ENCODE measurements at regions not wholly inside any gene's neighbourhood (a gene's known extent, or its start where the extent isn't known, plus 50 kb on each side); places are given as distances from the start of the nearest gene placed in this dataset.

DNA sequence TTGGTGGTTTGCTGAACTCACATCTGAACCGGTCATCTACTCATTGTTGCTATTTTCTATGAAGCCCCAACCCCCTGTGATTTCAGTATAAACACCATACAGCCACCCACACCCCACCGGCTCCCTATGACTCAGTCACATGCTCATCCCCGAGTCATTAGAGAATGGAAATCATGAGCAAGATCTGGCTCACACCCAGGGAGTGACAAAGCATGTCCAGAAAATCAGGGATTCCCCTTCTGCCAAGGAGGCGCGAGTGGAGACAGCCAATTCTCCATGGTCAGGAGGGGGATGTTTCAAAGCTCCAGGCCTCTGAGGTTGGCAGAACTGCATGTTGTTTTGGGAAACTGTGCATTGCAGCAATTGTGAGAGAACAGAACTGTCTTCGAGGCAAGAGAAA is 657.5 kb upstream of the TBX3 start:
- no peak for DNase-seq

DNA sequence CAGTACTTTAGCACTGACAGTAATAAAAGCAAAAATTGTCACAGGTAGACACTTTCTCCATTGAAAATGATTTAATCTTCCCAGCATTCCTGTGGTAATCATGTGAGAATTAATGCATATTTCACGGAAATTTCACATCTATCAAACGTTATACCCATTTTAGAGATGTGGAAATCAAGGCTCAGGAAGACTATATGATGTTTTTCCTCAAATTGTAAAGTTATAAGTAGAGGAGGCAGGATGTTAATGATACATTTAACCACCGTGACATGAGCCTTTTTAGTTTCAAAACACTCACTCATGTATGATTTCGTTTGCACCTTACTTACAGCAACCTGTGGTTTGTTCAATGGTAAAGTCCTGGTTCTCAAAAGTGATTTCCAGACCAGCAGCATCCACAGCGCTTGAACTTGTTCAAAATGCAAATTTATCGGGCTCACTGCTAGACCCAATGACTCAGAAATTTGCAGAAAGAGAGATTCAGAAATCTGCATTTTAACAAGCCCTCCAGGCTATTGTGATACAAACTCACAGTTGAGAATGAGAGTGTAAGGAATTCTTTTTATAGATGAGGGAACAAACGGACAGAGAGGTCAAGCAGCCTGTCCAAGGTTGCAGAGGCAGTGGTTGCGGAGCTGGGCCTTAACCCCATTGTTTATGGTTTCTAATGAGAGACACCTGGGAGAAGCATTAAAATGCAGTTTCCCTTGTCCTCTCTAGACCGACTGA is 654.8 kb upstream of the TBX3 start:
- DNase-seq, result no peak

DNA sequence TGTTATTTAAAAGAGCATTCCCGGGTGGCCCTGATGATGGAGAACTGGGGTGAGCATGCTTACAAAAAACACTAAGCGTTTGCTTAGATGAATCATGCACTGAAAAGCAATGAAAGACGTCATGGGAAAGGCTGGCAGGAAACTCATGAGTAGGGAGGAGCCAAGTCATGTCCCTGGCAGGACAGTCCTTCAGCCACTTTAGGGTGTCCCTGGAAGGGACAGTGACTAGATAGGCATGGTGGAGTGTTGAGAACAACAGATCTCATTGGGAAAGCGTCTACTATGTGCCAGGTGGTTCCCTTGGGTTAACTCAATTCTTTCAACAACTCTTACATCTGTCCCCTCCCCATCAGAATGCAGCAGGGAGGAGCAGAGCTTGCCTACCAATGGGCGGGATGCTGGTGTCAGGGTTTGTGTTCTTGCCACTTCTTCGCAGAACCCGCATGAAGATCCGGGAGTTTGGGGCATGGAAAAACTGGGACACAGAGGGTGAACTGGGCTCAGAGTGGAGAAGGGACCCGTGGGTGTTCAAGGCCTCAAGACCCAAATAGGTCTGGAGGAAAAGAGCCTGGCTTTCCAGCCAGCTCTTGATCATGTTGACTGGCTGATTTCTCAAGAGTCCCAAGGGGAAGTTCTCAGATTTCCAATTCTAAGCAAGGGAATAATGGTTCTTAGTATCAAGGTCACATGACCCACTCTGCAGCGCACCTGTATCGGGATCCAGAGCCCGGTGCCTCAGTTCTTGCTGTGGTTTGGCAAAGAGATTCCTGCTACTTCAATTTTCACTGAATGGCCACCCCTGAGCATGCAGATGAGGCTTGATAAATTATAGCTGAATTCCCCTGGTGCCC is 653.9 kb upstream of the TBX3 start:
- no peak for DNase-seq

GRCh38 chr12:115336506-115336905 is 652.5 kb upstream of the TBX3 start:
- DNase-seq, result no peak

DNA sequence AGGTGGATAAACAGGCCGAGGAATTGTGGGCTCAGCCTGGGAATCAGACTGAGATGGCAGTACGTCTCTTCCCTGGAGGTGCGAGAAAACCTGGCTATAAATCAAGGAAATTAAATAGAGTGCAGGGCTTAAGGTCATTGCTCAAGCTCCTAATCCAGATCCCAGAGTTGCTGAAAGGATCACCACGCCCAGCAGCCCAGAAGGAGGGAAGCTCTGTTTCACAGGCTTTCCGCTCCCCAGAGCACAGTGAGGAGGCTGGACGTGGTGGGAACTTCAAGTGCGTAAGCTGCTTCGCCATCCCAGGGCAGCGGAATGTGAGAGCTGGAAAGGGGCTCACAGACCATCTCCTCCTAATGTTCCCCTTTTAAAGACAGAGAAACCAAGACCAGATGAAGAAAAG is 651.6 kb upstream of the TBX3 start:
- DNase-seq, result no peak

- DNase-seq, result no peak
Observed at GRCh38 chr12:115335048-115335447, 651.1 kb upstream of the TBX3 start.

DNA sequence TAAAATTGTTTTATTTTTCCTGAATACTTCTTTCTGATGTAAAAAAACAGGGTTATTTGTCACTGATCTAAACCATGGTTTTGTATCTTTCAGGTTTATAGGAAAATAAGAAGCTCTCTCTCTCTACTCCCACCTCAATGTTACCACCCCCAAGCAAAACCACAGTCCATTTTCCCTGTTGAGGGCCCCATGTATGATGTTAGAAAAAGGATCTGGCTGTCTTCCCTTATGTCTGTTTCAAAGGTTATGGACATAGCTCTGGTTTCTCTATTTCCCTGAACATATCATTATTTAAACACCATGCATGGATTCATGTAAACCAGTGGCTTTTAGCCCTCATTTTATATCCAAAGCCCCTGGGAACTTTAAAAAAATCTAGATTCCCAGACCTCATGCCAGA is 649.0 kb upstream of the TBX3 start:
- DNase-seq, result no peak

- DNase-seq, result no peak
Observed at GRCh38 chr12:115325858-115326257, 641.9 kb upstream of the TBX3 start.

DNA sequence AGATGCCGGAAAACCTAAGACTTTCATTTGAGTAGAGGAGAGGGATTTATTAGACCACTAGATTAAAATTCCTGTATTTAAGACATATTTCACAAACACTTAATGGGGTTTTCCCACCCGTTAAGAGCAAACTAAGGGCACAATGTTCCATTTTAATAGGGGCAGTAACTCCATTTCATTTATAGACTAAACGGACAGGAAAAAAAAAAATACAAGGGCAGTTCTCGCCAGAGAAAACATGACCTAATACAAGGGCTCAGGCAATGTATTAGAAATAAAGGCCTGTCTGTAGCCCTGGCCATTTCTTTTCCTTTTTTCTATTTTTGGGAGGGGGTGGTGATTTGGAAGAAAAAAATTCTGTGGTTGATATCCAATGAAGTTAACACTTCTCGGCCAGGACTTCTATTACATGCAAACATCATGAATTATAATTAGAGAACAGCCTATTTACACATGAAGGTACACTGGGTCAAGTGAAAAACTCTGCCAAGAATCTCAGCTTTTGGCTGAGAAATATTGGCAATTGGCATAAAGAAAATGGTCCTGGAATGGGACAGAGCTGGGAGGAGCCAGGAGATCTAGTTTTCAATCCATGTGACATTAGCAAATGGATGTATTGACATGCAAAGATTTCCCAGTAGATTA is 641.1 kb upstream of the TBX3 start:
- DNase-seq, result no peak

DNA sequence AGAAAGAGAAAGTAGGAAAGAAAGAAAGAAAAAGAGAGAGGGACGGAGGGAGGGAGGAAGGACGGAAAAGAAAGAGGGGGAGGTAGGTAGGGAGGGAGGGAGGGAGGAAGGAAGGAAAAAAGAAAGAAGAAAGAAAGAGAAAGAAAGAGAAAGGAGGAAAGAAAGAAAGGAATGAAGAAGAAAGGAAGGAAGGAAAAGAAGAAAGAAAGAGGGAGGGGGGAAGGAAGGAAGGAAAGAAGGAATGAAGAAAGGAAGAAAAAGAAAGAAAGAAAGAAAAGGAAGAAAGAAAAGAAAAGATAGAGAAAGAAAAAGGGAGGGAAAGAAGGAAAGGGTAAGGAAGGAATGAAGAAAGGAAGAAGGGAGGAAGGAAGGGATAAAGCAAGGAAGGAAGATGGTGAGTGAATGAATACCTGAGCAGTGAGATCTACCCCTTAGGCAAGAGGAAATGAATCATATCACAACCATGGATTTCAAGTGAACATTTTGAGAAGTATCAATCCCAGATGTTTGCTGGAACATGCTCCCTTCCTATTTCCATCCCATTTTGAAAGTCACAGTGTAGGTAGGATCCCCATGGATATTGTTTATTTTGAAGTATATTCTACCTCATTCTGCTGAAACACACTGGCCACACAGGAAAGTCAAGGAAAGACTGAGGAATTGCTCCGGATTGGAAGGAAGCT is 639.4 kb upstream of the TBX3 start:
- DNase-seq, result no peak

GRCh38 chr12:115322275-115322674 is 638.3 kb upstream of the TBX3 start:
- no peak for DNase-seq

DNA sequence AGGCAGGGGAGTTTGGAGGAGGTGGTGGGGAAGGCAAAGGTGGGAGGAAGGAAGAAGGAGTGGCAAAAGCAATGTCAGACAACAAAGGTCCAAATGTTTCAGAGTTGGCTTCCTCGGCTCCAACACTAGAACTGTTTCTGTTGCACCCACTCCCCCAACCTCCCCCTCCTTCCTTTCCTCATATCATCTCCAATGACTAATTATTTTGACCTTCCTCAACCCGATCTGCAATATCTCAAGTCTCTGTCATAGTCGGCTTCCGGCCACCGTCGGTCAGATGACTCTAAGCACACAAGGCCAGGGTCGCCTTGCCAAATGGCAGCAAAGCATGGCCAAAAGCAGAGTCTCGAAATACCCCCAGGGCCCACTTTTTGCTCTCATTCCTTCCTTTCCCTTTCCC is 637.0 kb upstream of the TBX3 start:
- no peak for DNase-seq

- no peak for DNase-seq
Observed at GRCh38 chr12:115320451-115320850, 636.5 kb upstream of the TBX3 start.

- no peak for DNase-seq
Observed at GRCh38 chr12:115319446-115320040, 635.6 kb upstream of the TBX3 start.

- no peak for DNase-seq
Observed at GRCh38 chr12:115313929-115314328, 630.0 kb upstream of the TBX3 start.

- DNase-seq, result no peak
Observed at GRCh38 chr12:115312901-115313300, 628.9 kb upstream of the TBX3 start.

DNA sequence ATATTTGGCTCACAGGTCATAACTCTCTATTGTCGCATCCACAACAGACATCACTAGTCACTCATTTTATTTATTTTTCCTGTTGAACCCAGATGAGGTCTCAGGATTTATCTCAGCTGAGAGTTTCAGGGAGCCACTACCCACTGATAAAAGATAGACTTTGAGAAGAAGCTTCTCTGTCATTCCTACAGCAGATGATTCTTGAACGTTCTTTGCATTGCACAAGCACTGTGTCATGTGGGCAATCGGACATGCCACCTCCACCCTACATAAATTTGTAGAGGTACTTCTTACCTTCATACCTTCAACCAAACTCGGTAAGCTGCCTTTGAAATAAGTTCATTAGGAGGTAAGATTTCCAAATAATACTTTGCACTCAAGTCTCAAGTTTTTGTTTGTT is 627.9 kb upstream of the TBX3 start:
- no peak for DNase-seq

GRCh38 chr12:115308918-115309317 is 624.9 kb upstream of the TBX3 start:
- DNase-seq, result no peak

DNA sequence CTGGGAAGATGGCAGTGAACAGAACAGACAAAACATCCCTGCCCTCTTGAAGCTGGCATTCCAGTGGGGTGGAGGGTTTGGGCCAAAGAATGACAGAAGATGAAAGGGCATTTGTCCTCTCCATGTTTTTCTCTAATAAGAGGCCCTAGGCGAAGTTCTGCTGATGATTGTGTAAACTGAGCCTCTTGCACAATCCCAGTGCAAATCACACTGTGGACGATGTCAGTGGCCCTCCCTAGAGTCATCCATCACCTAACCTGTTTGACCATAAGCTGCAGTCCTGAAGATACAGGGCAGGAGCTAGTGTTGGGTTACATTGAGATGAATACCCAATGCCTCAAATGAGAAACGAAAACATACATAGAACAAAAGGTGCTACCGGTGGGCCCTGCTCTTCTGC is 622.4 kb upstream of the TBX3 start:
- no peak for DNase-seq

DNA sequence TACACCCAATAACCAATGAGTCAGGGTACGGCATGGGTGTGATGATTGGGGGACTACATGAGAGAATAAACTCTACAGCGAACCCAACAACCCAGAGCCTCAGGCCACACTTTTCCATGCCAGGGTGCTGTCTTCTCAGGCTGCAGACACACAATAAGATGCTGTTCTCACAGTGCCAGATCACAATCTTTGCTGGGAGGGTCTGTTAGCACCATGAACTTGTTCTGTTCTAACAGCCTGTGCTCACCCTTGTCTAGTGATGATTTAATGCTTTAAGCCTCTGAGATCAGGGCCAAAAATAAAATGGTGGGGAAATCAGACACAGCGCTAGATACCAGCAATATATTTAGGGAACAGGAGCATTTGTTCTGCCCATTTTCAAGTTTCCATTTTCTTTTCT is 621.9 kb upstream of the TBX3 start:
- DNase-seq, result no peak

DNA sequence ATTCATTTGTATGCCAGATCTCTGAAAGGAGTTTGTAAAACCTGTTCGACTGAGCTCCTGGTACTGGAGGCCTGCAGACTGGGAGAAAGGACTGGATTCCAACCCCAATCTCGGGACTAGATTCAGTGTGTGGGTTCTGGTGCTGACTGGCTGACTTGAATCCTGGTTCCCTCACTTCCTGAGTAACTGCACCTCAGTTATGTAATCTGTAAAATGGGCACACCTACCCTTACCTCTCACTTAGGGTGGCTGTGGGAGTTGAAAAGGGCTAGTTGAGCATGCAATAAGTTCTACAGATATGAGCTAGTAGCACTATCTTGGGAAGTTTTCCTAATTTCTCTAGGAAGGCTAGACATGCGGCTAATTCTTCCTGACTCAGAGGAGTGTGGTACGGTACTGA is 621.3 kb upstream of the TBX3 start:
- no peak for DNase-seq

- no peak for DNase-seq
Observed at GRCh38 chr12:115303723-115304309, 619.8 kb upstream of the TBX3 start.

GRCh38 chr12:115297445-115297844 is 613.5 kb upstream of the TBX3 start:
- no peak for DNase-seq
